Right atrium auricular region (tissue), 2 donors: ENCODE measurements at regions not wholly inside any gene's neighbourhood (a gene's known extent, or its start where the extent isn't known, plus 50 kb on each side); places are given as distances from the start of the nearest gene placed in this dataset.

Experiments
- DNase-seq: peaks from one replicate; pipeline ENCODE4 v3.0.0-alpha.2; 2019; ENCODE audit warnings: low spot score
- H3K27ac ChIP-seq, 2 donors: fragments of 200-600 bp; sonication (generic); 1 replicate in 1 of 2; 2 replicates in 1 of 2; pipeline ENCODE4 v1.5.1; 2016 to 2019
- H3K27me3 ChIP-seq, 2 donors: fragments of 200-600 bp; sonication (generic); one replicate each; pipeline versions ENCODE4 v1.5.1 to v1.6.0; 2017 to 2019
- H3K36me3 ChIP-seq: fragments of 200-600 bp; sonication (generic); one replicate; pipeline ENCODE4 v1.5.1; 2016
- H3K4me1 ChIP-seq, 2 donors: fragments of 200-600 bp; sonication (generic); one replicate each; pipeline versions ENCODE4 v1.5.1 to v1.6.0; 2017 to 2019
- H3K4me3 ChIP-seq, 2 donors: fragments of 200-600 bp; sonication (generic); 1 replicate in 1 of 2; 2 replicates in 1 of 2; pipeline ENCODE4 v1.5.1; 2017 to 2019; ENCODE audit warnings: mild to moderate bottlenecking in 1 of 2, moderate library complexity in 1 of 2
- H3K9me3 ChIP-seq, 2 donors: fragments of 200-600 bp; sonication (generic); one replicate each; pipeline ENCODE4 v1.5.1; 2019
- TF ChIP-seq, protein P1 (sequence below), 2 donors: fragments of 200-600 bp; sonication (generic); IDR thresholded peaks; one replicate each; pipeline ENCODE4 v1.5.1; 2019; ENCODE audit warnings: antibody characterized with exemption in 2 of 2

DNA sequence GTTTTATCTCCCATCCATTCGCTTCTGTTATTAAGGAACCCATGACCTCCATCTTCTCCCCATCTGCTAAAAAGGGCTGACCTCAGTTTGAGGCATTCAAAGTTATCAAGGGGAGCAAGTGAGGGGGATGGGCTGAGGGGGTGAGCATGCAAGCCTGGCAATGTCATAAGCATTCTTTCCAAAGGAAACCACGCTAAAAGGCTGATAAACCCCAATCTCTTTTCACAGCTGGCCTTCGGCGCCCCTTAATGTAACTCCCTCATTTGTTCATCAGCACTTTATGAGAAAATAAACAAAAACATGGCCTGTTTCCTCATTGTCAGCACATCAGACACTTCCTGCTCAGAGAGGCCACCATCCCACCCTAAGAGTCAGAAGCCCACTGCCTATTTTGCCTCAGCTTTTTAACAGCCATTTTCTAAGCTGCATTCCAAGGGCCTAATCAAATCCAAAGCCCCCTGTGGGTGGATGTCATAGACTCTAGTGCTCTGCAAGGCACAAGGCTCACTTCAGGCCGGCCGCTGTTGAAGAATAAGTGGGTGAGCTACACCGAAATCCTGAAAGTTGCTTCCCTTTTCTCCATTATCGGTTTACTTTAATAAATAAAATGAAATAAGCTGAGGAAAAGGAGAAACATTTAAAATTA, 92.0 kb upstream of the SRD5A3 start:
- Histone ChIP-seq H3K9me3 (no peaks in the 10 kb centered on the region), H3K27ac (no peak overlapping the region), H3K4me3 (no peak overlapping the region), H3K4me1 (peaks cover 0 to 17% of the 10 kb centered on the region in 2 donors), H3K27me3 (no peaks in the 10 kb centered on the region), H3K36me3 (no peaks in the 10 kb centered on the region)
- TF ChIP-seq, protein P1, sequence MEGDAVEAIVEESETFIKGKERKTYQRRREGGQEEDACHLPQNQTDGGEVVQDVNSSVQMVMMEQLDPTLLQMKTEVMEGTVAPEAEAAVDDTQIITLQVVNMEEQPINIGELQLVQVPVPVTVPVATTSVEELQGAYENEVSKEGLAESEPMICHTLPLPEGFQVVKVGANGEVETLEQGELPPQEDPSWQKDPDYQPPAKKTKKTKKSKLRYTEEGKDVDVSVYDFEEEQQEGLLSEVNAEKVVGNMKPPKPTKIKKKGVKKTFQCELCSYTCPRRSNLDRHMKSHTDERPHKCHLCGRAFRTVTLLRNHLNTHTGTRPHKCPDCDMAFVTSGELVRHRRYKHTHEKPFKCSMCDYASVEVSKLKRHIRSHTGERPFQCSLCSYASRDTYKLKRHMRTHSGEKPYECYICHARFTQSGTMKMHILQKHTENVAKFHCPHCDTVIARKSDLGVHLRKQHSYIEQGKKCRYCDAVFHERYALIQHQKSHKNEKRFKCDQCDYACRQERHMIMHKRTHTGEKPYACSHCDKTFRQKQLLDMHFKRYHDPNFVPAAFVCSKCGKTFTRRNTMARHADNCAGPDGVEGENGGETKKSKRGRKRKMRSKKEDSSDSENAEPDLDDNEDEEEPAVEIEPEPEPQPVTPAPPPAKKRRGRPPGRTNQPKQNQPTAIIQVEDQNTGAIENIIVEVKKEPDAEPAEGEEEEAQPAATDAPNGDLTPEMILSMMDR (IDR thresholded peaks at IDR 0.05), result no peak
- no peak for DNase-seq

DNA sequence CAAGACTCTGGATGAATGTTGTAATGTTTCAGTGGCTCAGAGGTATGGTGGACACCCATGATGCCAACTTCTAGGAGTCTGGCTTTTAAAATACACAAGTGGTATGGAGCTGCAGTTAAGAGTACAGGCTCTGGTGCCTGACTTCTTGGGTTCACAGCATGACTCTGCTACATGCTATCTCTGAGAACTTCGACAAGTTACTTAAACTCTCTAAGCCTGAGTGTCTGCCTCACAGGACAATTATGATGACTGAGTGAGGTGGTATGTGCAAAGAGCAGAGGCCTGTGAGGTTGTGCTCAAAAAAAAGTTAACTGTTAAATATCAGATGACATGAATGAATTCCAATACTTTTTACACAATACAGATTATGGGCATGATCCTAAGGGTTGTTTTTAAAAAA, 90.9 kb upstream of the SRD5A3 start:
- peaks cover 0 to 17% of the 10 kb centered on the region in 2 donors for H3K4me1 ChIP-seq
- H3K27me3 ChIP-seq, result no peaks in the 10 kb centered on the region
- H3K36me3 ChIP-seq, result no peaks in the 10 kb centered on the region
- H3K27ac ChIP-seq, result no peak overlapping the region
- TF ChIP-seq, protein P1 (IDR thresholded peaks at IDR 0.05), result no peak
- no peak overlapping the region for H3K4me3 ChIP-seq
- no peaks in the 10 kb centered on the region for H3K9me3 ChIP-seq
- DNase-seq, result no peak

DNA sequence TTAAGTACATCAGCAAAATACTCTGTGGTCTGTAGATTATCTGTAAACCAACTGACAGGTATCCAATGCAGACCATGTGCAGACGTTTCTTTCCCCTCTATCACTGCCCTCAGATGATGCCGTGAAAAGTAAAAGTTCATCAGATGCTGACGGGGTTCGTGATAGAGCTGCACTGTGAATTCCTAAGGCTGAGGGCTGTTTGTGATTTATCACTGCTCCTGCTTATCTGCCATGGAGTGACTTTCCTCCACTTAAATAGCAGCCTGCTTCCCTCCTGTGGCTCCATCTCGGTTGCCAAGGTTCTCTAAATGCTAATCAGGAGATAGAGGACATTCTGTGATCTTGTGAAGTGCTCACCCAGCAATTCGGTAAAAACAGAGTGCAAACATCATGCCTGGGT, 89.3 kb upstream of the SRD5A3 start:
- Histone ChIP-seq H3K27me3 (no peaks in the 10 kb centered on the region), H3K27ac (no peak overlapping the region), H3K4me3 (no peak overlapping the region), H3K9me3 (no peaks in the 10 kb centered on the region), H3K36me3 (no peaks in the 10 kb centered on the region), H3K4me1 (peaks cover 0 to 17% of the 10 kb centered on the region in 2 donors)
- no peak for DNase-seq
- TF ChIP-seq, protein P1 (IDR thresholded peaks at IDR 0.05), result no peak

DNA sequence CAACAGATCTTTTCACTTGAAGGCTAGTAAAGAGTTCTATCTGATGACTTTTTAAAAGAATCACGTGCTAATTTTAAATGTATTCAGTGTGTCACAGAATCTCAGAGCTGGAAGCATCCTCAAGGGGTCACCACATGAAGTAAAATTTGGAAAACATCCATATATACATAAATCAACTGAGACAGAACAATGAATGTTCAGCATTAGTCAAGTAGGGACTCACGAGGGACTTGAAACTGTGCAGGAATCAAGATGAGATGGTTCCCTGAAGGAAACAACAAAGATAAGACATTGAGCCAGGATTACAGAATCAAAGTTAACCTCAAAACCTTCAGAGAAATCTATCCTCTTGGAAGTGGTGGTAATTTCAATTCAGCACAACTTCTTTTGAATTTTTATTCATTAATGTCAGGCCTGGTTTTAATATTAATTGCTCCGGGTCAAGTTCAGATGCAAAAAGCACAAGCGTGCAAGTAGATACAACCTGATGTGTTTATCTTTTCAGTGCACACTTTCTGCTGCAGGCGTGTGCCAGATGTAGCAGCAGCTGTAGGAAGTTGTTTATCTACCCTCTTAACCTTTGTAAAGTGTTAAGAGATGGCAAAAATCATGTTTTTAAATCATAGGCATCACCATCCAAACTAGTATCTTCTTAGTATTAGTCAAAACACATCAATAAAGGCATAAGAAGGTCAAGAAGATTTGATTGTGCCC, 87.7 kb upstream of the SRD5A3 start:
- Histone ChIP-seq H3K4me1 (peaks cover 0 to 17% of the 10 kb centered on the region in 2 donors), H3K36me3 (no peaks in the 10 kb centered on the region), H3K4me3 (no peak overlapping the region), H3K9me3 (peaks cover 0 to 4% of the 10 kb centered on the region in 2 donors), H3K27me3 (no peaks in the 10 kb centered on the region), H3K27ac (no peak overlapping the region)
- TF ChIP-seq, protein P1 (IDR thresholded peaks at IDR 0.05), result no peak
- DNase-seq, result no peak

DNA sequence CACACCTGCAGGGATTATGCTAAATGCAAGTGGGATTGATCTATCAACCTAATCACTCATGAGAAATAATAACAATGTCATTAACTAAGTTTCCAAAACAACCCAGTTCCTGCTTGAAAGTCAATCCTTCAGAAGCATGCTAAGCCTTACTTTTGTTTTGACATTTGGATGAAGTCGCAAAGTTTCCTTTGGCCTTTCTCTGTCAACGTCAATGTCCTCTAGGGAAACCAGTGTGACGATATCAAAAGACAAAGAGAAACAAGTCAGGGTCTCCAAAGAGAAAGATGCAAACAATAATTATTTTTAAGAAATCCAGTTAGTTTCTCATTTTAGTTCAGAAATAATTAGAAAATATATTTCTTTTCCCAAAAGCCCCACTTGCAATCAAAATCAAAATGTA, 86.7 kb upstream of the SRD5A3 start:
- H3K4me1 ChIP-seq, result peaks cover 0 to 17% of the 10 kb centered on the region in 2 donors
- H3K36me3 ChIP-seq, result no peaks in the 10 kb centered on the region
- H3K4me3 ChIP-seq, result no peak overlapping the region
- H3K27me3 ChIP-seq, result no peaks in the 10 kb centered on the region
- peaks cover 0 to 8% of the 10 kb centered on the region in 2 donors for H3K9me3 ChIP-seq
- TF ChIP-seq, protein P1 (IDR thresholded peaks at IDR 0.05), result no peak
- H3K27ac ChIP-seq, result no peak overlapping the region
- DNase-seq, result no peak
